HG03520 (cell line): ENCODE measurements at regions not wholly inside any gene's neighbourhood (a gene's known extent, or its start where the extent isn't known, plus 50 kb on each side); places are given as distances from the start of the nearest gene placed in this dataset.

Source experiments
- ATAC-seq: cut with Tn5 transposase; IDR thresholded peaks from one replicate; pipeline ENCODE4 v1.9.1; 2021; ENCODE audit warnings: mild to moderate bottlenecking, moderate library complexity; ENCODE audit not compliant: unreplicated experiment

- peak; percentile 75 for ATAC-seq
Measured at GRCh38 chr7:96495751-96496216, 173.9 kb upstream of the SLC25A13 start.

GRCh38 chr7:96486681-96487080 lies 164.8 kb upstream of the SLC25A13 start:
- ATAC-seq, result no peak

GRCh38 chr7:96484845-96485244 lies 162.9 kb upstream of the SLC25A13 start:
- no peak for ATAC-seq

GRCh38 chr7:96484091-96484490 lies 162.2 kb upstream of the SLC25A13 start:
- no peak for ATAC-seq

GRCh38 chr7:96481796-96482195 lies 159.9 kb upstream of the SLC25A13 start:
- ATAC-seq, result no peak

GRCh38 chr7:96479015-96479645 lies 157.2 kb upstream of the SLC25A13 start:
- no peak for ATAC-seq

- ATAC-seq, result no peak
Measured at GRCh38 chr7:96471606-96472005, 149.7 kb upstream of the SLC25A13 start.

GRCh38 chr7:96452146-96452545 lies 130.2 kb upstream of the SLC25A13 start:
- no peak for ATAC-seq

- no peak for ATAC-seq
Measured at GRCh38 chr7:96449094-96449493, 127.2 kb upstream of the SLC25A13 start.

GRCh38 chr7:96447109-96447645 lies 125.3 kb upstream of the SLC25A13 start:
- no peak for ATAC-seq

GRCh38 chr7:96441436-96442084 lies 119.7 kb upstream of the SLC25A13 start:
- no peak for ATAC-seq

- ATAC-seq, result no peak
Measured at GRCh38 chr7:96440328-96440727, 118.4 kb upstream of the SLC25A13 start.

- no peak for ATAC-seq
Measured at GRCh38 chr7:96436880-96437279, 115.0 kb upstream of the SLC25A13 start.

GRCh38 chr7:96430356-96430755 lies 108.5 kb upstream of the SLC25A13 start:
- no peak for ATAC-seq

GRCh38 chr7:96427143-96427542 lies 105.2 kb upstream of the SLC25A13 start:
- ATAC-seq, result no peak

GRCh38 chr7:96426685-96427084 lies 104.8 kb upstream of the SLC25A13 start:
- ATAC-seq, result no peak

- no peak for ATAC-seq
Measured at GRCh38 chr7:96426027-96426426, 104.1 kb upstream of the SLC25A13 start.

GRCh38 chr7:96424411-96424810 lies 102.5 kb upstream of the SLC25A13 start:
- no peak for ATAC-seq

- no peak for ATAC-seq
Measured at GRCh38 chr7:96422388-96422787, 100.5 kb upstream of the SLC25A13 start.

- ATAC-seq, result no peak
Measured at GRCh38 chr7:96418581-96418980, 96.7 kb upstream of the SLC25A13 start.

- no peak for ATAC-seq
Measured at GRCh38 chr7:96417784-96418183, 95.9 kb upstream of the SLC25A13 start.

- no peak for ATAC-seq
Measured at GRCh38 chr7:96416599-96416998, 94.7 kb upstream of the SLC25A13 start.
